ENCODE measurements at regions not wholly inside any gene's neighbourhood (a gene's known extent, or its start where the extent isn't known, plus 50 kb on each side); places are given as distances from the start of the nearest gene placed in this dataset.

GRCh38 chr6:112002307-112002706 lies 51.6 kb upstream of the CCN6 start:
- DNase-seq (ENCODE audit: low spot score) (no peak), ATAC-seq (ENCODE audit: low FRiP score) (no peak)
- TF ChIP-seq CTCF (IDR thresholded peaks at IDR 0.05), result no peak

All from omental fat pad (tissue), 3 donors.